GM21381 (cell line): ENCODE measurements at regions not wholly inside any gene's neighbourhood (a gene's known extent, or its start where the extent isn't known, plus 50 kb on each side); places are given as distances from the start of the nearest gene placed in this dataset.
"Not testable (repeated sequence)": the region's sequence is repeated elsewhere in the genome, so short reads cannot be mapped to it uniquely, and the experiment has no call there.

ENCODE experiments used
- ATAC-seq: cut with Tn5 transposase; IDR thresholded peaks from one replicate; pipeline ENCODE4 v1.9.1; 2021; ENCODE audit warnings: mild to moderate bottlenecking, moderate library complexity; ENCODE audit not compliant: unreplicated experiment

- not testable (repeated sequence) for ATAC-seq
Measured at GRCh38 chr10:47711428-47711827, 52.0 kb downstream of the SYT15B start.

GRCh38 chr10:47710443-47710842 is 52.9 kb downstream of the SYT15B start:
- ATAC-seq, result not testable (repeated sequence)

GRCh38 chr10:47705698-47706414 is 57.5 kb downstream of the SYT15B start:
- peak; percentile 95 for ATAC-seq

DNA sequence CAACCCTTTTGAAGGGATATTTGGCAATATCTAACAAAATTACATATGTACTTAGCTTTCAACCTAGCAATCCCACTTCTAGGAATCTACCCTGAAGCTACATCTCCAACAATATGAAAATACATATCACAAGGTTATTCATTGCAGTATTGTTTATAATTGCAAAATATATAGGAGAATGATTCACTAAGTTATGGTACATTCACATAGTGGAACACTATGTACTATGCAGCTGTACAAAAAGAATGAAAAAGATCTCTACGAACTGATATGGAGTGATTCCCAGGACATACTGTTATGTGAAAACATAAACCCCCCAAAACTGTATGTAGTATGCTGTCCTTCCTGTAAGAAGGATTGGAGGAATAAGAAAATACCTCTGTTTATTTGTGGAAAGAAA is 62.1 kb downstream of the SYT15B start:
- not testable (repeated sequence) for ATAC-seq

- ATAC-seq, result not testable (repeated sequence)
Measured at GRCh38 chr10:47699854-47700253, 63.5 kb downstream of the SYT15B start.

DNA sequence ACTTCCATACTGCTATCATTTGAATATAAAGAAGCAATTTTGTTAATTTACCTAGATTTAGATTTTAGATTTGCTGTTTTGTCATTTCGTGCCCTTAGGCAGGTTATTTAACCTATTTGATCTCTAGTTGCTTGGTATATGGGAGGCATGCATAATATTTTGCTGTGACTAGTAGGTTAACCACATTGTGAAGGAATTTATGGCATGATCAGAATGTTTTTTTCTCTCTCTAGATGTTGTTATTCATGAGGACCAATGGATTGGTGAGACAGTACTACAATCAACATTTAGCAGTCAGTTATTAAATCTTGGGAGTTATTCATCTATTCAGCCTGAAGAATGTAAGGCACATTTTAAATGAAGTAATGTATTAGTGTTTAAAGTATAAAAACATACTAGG is 67.2 kb downstream of the SYT15B start:
- ATAC-seq, result not testable (repeated sequence)

DNA sequence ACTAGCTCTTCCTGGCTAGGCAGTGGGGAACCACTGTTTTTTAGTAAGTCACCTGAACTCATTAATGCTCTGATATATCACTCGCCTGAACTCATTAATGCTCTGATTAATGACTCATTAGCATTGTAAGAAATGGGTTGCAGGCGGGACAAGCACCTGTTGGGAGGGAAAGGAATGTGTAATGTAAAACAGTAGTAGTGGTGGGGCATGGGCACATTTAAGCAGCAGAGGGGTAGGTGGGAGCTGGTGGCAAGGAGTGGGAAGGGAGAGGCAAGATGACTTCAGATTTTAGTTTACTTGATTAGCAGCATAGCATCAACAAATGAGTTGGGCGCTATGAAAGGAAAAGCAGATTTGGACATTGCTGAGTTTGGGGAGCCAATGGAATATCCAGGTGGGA is 68.2 kb downstream of the SYT15B start:
- not testable (repeated sequence) for ATAC-seq

DNA sequence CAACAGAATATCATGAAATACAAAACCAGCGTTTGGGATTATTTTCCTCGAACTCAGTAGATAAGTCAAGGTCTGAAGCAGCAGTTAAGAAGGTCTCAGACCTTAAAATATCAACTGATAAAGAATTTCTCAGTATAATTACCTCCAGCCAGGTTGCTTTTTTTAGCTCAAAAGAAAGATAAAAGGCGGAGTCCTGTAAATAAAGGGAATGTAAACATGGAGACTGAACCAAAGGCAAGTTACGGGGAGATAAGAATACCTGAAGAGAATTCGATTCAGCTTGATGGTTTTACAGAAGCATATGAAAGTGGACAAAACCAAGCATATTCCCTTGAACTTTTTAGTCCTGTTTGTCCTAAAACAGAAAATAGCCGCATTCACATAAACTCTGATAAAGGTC is 73.1 kb downstream of the SYT15B start:
- ATAC-seq, result not testable (repeated sequence)

GRCh38 chr10:47683826-47684475 is 79.4 kb downstream of the SYT15B start:
- not testable (repeated sequence) for ATAC-seq

DNA sequence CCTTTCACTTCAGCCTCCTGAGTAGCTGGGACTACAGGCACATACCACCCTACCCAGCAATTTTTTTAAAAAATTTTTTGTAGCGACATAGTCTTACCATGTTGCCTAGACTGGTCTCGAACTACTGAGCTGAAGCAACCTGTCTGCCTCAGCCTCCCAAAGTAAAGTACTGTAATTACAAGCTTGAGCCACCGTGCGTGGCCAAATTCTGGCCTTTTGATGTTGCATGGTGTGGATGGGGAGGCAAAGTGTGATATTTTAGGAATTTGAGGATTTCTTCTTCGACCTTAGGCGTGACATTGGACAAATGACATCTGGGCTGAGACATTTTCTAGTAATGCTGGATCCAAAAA is 81.8 kb downstream of the SYT15B start:
- not testable (repeated sequence) for ATAC-seq

DNA sequence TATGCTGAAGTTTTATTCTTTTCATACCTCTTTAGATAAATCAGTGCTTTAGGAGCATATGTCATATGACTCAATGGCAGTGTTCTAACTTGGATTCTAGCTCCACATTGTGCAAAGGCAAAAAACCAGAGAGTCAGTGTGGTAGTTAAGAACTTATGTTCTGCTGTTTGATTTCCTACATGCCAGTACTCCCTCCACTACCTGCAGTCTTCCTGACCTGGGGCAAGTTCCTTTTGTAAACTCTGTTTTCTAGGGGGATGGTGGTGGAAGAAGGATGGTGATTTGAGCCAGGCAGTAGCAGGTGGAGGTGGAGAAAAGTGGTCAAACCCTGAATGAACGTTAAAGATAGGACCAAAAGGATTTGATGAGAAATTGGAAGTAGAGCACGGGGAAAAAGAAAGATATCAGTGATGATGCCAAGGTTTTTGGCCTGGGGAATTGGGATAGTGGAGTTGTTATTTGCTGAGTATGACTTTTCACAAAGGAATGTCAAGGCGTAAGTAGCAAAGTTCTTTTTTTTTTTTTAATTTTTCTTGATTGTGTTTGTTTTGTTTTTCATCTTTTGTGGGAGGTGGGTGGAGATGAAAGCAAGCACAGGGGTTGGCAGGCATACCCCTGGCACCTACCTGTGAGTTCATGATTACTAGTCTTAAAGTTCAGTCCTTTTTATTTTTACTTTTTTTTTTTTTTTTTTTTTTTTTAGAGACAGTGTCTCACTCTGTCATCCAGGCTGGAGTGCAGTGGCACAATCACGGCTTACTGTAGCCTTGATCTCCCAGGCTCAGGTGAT is 82.3 kb downstream of the SYT15B start:
- not testable (repeated sequence) for ATAC-seq

GRCh38 chr10:47676102-47676501 is 87.3 kb downstream of the SYT15B start:
- ATAC-seq, result not testable (repeated sequence)

- not testable (repeated sequence) for ATAC-seq
Measured at GRCh38 chr10:47675577-47675976, 87.8 kb downstream of the SYT15B start.

DNA sequence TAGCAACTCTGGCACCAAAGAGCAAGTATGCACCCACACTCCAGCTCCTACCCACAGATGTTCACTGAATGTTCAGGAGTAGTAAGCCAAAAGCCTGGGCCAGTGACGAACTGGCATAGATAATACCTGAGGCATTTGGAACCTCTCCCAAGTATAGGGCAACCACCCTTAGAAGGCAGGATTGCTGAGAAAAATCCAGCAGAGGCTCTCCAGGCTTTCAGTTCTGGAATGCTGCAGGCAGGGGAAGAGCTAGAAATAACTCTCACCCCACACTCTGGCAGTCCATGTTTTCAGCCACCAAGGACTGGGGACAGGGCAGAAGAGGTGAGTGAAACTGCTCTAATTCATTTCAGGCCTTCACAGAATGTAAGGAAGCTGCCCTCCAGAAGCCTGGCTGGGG is 90.3 kb downstream of the SYT15B start:
- not testable (repeated sequence) for ATAC-seq

DNA sequence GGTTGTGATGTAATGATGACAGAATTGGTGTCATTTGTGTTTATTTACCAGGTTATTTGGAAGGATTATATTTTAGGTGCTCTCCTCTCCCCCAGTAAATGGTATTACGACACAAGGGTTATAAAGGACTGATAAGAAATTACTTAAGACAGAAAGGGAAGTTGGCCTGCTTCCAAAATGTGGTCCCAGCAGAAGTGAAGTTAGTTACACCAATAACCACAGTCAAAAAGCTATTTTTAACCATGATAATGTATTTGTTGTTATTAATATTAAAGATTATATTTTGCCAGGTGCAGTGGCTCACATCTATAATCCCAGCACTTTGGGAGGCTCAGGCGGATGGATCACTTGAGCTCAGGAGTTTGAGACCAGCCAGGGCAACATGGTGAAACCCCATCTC is 92.5 kb downstream of the SYT15B start:
- not testable (repeated sequence) for ATAC-seq

GRCh38 chr10:47661955-47662577 is 101.3 kb downstream of the SYT15B start:
- not testable (repeated sequence) for ATAC-seq

DNA sequence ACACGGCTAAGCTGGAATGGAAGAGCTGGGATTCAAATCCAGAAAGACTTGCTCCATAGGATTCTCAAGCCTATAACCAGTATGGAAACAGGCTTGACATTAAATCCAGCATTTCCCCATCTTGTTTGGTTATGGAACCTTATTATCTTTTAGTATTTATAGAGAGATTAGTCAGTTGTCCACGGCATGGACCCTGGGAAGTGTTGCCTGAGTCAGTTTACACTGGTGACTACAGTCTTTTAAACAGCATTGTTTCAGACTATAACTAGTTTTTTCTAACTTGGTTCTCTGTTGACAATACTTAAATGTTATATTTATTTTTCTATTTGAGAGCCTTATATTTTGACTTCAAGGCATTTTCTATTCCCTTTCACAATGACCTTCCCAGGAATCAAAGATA is 106.7 kb downstream of the SYT15B start:
- ATAC-seq, result not testable (repeated sequence)

- not testable (repeated sequence) for ATAC-seq
Measured at GRCh38 chr10:47654161-47654560, 109.2 kb downstream of the SYT15B start.

DNA sequence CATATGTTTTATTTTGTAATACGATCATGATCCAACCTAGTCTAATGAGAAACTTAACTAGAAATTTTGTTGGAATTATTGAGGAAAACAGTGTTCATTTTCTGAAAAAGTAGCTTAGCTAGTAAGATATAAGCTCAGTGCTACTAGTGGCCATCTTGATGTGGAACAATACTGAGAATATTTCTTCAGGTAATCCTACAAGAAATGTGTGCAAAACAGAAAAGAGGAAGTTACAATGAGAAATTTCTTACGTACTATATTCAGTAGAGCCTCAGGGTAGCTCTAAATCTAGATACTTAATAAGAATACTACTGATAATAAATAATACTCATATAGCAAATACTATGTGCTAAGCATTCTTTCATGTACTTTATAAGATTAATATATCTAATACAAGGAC is 114.8 kb downstream of the SYT15B start:
- ATAC-seq, result not testable (repeated sequence)

DNA sequence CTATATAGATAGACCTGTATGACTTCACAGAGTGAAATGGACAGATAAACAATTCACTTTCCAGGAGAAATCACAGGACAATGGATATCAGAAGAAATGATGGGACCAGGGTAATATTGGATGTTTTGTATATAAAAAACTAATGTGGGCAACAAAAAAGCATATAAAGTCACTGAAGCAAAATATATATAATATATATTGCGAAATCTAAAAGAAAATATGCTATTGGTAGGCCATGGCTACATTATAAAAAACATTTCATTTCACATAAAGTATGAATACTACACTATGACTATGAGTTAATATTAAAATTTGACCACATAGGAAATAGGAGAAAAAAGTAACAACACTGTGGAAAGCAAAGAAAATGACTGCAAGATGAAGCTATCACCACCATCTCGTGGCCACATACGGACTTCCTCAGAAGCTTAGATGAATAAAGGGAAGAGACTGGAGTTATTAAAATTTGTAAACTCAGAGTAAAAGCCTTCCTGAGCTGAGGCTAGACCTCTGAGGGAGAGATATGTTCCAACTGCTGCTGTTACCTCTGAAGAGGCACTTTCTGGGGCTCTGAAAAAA is 115.8 kb downstream of the SYT15B start:
- ATAC-seq, result not testable (repeated sequence)
